GM12892 (cell line): ENCODE measurements at regions not wholly inside any gene's neighbourhood (a gene's known extent, or its start where the extent isn't known, plus 50 kb on each side); places are given as distances from the start of the nearest gene placed in this dataset.

Experiments used
- DNase-seq: peaks from one replicate; pipeline ENCODE4 v3.0.0; 2011; ENCODE audit not compliant: insufficient read length
- FAIRE-seq: peaks from 2 replicates; lab custom pipeline; 2011; peaks lifted over from hg19 to GRCh38; lab: Jason Lieb, UNC
- POLR2A ChIP-seq: IDR thresholded peaks from 2 replicates; pipeline ENCODE4 v1.6.1; 2011; ENCODE audit warnings: low read depth, low read length, control low read depth
- POLR2AphosphoS5 ChIP-seq: IDR thresholded peaks from 2 replicates; pipeline ENCODE4 v1.6.1; 2011; ENCODE audit warnings: low read depth, low read length, control low read depth
- TAF1 ChIP-seq: IDR thresholded peaks from 2 replicates; pipeline ENCODE4 v1.6.1; 2011; ENCODE audit warnings: low read depth, mild to moderate bottlenecking, control low read depth, low read length, borderline replicate concordance

- no peak for TF ChIP-seq POLR2A
- no peak for DNase-seq
- FAIRE-seq: no peak
Observed at GRCh38 chr11:134913391-134913790, 501.3 kb upstream of the B3GAT1 start.

- DNase-seq (no peak), FAIRE-seq (no peak)
- TF ChIP-seq POLR2A: no peak
- no peak for TF ChIP-seq POLR2AphosphoS5
- no peak for TF ChIP-seq TAF1
Observed at GRCh38 chr11:134911514-134912180, 499.6 kb upstream of the B3GAT1 start.

- TF ChIP-seq POLR2A: no peak
- no peak for TF ChIP-seq TAF1
- TF ChIP-seq POLR2AphosphoS5: no peak
- FAIRE-seq (no peak), DNase-seq (no peak)
Observed at GRCh38 chr11:134908583-134908982, 496.5 kb upstream of the B3GAT1 start.

- FAIRE-seq: no peak
- TF ChIP-seq TAF1 (no peak), POLR2AphosphoS5 (no peak), POLR2A (no peak)
Observed at GRCh38 chr11:134907636-134908035, 495.6 kb upstream of the B3GAT1 start.

GRCh38 chr11:134906356-134906955 lies 494.4 kb upstream of the B3GAT1 start:
- no peak for TF ChIP-seq TAF1
- no peak for TF ChIP-seq POLR2AphosphoS5
- no peak for TF ChIP-seq POLR2A
- FAIRE-seq (no peak), DNase-seq (no peak)

More at GRCh38 chr11:134907636-134908035, 495.6 kb upstream of the B3GAT1 start:
- DNase-seq: no peak

- no peak for TF ChIP-seq TAF1
- TF ChIP-seq POLR2AphosphoS5: no peak
- TF ChIP-seq POLR2A: no peak
- no peak for FAIRE-seq
- no peak for DNase-seq
Observed at GRCh38 chr11:134905928-134906327, 493.9 kb upstream of the B3GAT1 start.

- FAIRE-seq (no peak), DNase-seq (no peak)
- TF ChIP-seq TAF1 (no peak), POLR2A (no peak), POLR2AphosphoS5 (no peak)
Observed at GRCh38 chr11:134905517-134905916, 493.5 kb upstream of the B3GAT1 start.

GRCh38 chr11:134904103-134904790 lies 492.2 kb upstream of the B3GAT1 start:
- DNase-seq (no peak), FAIRE-seq (no peak)
- TF ChIP-seq POLR2A: no peak
- no peak for TF ChIP-seq POLR2AphosphoS5
- no peak for TF ChIP-seq TAF1

- DNase-seq (no peak), FAIRE-seq (no peak)
- no peak for TF ChIP-seq POLR2AphosphoS5
- TF ChIP-seq TAF1: no peak
- TF ChIP-seq POLR2A: no peak
Observed at GRCh38 chr11:134901955-134902918, 490.2 kb upstream of the B3GAT1 start.

GRCh38 chr11:134901542-134901941 lies 489.5 kb upstream of the B3GAT1 start:
- no peak for FAIRE-seq
- DNase-seq: no peak
- TF ChIP-seq POLR2AphosphoS5: no peak
- TF ChIP-seq TAF1: no peak
